DMS153 treated with DMSO at 0.1 percent for 48 hours (cell line): ENCODE measurements at regions not wholly inside any gene's neighbourhood (a gene's known extent, or its start where the extent isn't known, plus 50 kb on each side); places are given as distances from the start of the nearest gene placed in this dataset.

Source experiments
- DNase-seq: peaks from one replicate; lab custom pipeline; 2025; ENCODE audit not compliant: unreplicated experiment; lab: John Stamatoyannopoulos, UW

GRCh38 chr12:125412506-125412905 lies 347.3 kb downstream of the AACS start:
- no peak for DNase-seq

- no peak for DNase-seq
Observed at GRCh38 chr12:125417446-125417845, 352.2 kb downstream of the AACS start.

DNA sequence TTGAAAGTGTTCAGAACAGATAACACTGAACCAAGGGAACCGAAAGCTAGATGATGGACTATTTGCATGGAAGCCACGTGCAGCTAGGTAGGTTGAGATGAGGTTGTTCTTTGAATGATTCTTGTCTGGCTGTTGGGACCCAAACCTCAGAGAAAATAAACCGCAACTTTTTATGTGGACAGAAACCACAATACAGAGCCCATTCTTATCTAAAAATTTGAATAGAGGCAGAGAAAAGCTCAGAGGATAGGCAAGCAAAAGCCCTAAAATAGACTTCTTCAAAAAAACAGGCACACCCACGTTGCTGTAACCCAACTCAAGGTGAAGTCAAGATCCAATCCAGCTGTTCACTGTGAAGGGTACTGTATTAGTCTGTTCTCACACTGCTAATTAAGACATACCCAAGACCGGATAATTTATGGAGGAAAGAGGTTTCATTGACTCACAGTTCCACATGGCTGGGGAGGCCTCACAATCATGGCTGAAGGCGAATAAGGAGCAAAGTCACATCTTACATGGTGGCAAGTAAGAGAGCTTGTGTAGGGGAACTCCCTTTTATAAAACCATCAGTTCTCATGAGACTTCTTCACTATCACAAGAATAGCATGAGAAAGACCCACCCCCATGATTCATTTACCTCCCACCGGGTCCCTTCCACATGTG lies 353.8 kb downstream of the AACS start:
- DNase-seq = no peak

DNA sequence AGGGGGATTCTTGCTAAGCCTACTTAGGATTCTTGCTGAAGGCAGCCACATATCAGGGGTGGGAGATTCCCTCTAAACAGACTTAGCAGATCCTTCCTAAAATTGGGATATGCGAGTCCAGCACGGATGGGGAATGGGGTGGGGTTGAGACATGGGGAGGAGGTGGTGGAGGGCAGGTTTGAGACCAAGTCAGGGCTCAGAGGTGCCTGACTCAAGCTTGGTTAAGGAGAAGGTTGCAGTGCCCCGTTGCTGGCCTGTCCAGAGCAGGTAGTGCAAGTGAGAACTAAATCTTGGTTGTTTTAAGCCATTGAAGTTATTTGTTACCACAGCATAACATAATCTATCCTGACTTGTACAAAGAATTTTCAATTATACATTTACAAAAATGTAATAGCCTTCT lies 359.7 kb downstream of the AACS start:
- DNase-seq = no peak

GRCh38 chr12:125431516-125431915 lies 366.3 kb downstream of the AACS start:
- no peak for DNase-seq

DNA sequence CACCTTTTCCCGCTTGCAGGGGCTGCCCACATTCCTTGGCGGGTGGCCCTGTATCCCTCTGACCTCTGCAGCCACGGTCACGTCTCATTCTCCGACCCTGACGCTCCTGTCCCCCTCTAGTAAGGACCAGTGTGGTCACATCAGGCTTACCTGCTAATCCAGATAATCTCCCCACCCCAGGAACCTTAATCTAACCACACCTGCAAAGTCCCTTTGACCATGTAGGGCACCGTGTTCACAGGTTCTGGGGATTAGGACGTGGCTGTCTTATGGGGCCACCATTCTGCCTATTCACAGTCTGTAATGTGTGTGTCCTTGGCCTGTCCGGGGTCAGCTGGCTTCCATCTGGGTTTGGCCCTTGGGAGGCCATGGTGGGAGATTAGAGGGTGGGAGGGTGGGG lies 368.9 kb downstream of the AACS start:
- DNase-seq = no peak

- DNase-seq = no peak
Observed at GRCh38 chr12:125434936-125435443, 369.8 kb downstream of the AACS start.

GRCh38 chr12:125435871-125436270 lies 370.6 kb downstream of the AACS start:
- no peak for DNase-seq

- no peak for DNase-seq
Observed at GRCh38 chr12:125436686-125437085, 371.5 kb downstream of the AACS start.

- DNase-seq = no peak
Observed at GRCh38 chr12:125440399-125440798, 375.2 kb downstream of the AACS start.

GRCh38 chr12:125443341-125443740 lies 378.1 kb downstream of the AACS start:
- no peak for DNase-seq

GRCh38 chr12:125451408-125451807 lies 386.2 kb downstream of the AACS start:
- DNase-seq = no peak

DNA sequence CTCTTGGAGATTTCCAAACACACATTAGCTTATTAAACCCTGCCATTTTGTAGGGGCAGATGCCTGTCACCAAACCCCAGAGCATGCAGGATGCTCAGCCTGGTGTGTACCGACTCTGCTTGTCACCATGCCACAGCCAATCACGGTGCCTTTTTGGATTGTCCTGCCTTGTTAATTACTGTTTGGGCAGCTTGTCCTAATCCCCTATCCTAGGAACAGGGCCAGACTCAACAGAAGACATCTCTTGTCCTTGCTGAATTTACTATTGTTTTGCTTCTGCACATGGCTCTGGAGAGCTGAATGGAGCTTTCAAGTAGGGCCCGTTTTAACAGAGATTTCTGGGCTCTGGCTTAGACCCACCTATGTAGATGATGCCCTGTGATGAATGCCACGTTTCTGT lies 388.5 kb downstream of the AACS start:
- no peak for DNase-seq

DNA sequence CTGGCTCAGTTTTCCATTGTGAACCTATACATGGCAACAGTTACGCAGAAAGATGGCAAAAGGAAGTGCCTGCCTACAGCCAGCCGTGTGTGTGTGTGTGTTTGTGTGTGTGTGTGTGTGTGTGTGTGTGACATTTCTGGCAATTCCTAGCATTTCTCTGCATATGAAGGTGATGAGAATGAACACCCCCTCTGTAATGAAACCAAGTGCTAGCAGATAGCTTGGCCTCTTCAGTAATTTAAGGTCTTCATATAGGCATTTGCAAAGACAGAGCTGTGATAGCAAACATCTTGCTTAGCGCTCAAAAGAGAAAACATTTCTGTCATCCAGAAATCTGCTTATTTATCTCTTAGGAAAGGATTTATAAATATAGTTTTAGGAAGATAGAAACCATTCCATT lies 389.1 kb downstream of the AACS start:
- DNase-seq = no peak

GRCh38 chr12:125454786-125455480 lies 389.7 kb downstream of the AACS start:
- no peak for DNase-seq

DNA sequence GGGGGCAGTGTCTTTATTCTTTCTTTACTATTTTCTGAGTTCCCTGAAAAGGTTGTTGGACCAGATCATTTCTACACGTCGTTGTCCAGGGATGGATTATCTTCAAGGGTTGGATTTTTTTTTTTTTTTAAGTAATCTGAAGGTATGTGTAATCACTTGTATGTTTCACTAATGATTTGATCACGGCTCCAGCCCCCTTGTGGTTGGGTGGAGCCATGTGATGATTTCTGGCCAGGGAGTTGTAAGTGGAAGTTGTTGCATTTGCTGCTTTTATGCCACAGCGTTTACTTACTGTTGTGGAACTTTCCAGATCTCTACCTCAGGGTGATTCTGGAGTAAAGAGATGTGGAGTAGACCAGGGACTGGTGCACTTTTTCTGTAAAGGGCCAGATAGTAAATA lies 390.3 kb downstream of the AACS start:
- no peak for DNase-seq

- no peak for DNase-seq
Observed at GRCh38 chr12:125458552-125459268, 393.5 kb downstream of the AACS start.

- DNase-seq = no peak
Observed at GRCh38 chr12:125461831-125462230, 396.6 kb downstream of the AACS start.

- DNase-seq = no peak
Observed at GRCh38 chr12:125463386-125463785, 398.2 kb downstream of the AACS start.

DNA sequence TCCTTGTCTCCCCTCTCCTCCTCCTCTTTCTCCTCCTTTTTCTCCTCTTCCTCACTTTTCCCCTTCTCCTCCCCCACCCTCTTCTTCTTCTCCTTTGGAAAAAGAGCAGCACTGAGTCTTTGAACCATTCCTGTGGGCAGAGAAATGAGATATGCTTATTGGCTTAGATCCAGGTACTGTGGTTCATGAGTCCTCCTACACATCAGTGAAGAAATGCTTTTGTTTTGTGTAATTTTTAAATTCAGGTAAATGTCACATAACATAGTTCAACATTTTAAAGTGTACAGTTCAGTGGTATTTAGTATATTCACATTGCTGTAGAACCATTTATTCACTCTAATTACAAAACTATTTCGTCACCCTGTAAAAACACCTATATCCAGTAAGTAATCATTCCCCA lies 402.1 kb downstream of the AACS start:
- DNase-seq = no peak

GRCh38 chr12:125469683-125470082 lies 404.4 kb downstream of the AACS start:
- DNase-seq = no peak
